GM12878 (cell line): ENCODE measurements at regions not wholly inside any gene's neighbourhood (a gene's known extent, or its start where the extent isn't known, plus 50 kb on each side); places are given as distances from the start of the nearest gene placed in this dataset.

Experiments used
- ATAC-seq: fragments of 200-7000 bp; cut with Tn5 transposase; 3 replicates; pipeline ENCODE4 v1.9.1; 2020; ENCODE audit warnings: mild to moderate bottlenecking, moderate library complexity
- BruUV-seq: library from RNA; stranded (reverse); fragments of 400-500 nt; replicated peaks from 2 replicates; lab custom pipeline; 2021; lab: Mats Ljungman, UMichigan
- CTCF ChIA-PET: fragments of 300-600 bp; sonication (Branson Sonifier 250); formaldehyde crosslinking; extraction: SDS; loops from one replicate; lab custom pipeline; 2021; ENCODE audit warnings: inconsistent platforms; lab: Yijun Ruan, JAX
- POLR2A ChIA-PET: fragments of 350-600 bp; formaldehyde crosslinking; extraction: SDS; loops from one replicate; lab custom pipeline; 2021; ENCODE audit warnings: inconsistent platforms; lab: Charles Lee
- RAD21 ChIA-PET: fragments of 300-600 bp; sonication (Branson Sonifier 250); formaldehyde crosslinking; loops from one replicate; lab custom pipeline; 2023; ENCODE audit warnings: antibody characterized with exemption; ENCODE audit not compliant: unreplicated experiment; lab: Charles Lee
- SMC1A ChIA-PET: fragments of 300-600 bp; sonication (Branson Sonifier 250); formaldehyde crosslinking; loops from one replicate; lab custom pipeline; 2023; ENCODE audit not compliant: unreplicated experiment, uncharacterized antibody; lab: Charles Lee
- DNase-seq: peaks from one replicate; pipeline ENCODE4 v3.0.0-alpha.2; 2011; ENCODE audit warnings: low read depth, low spot score
- FAIRE-seq: peaks from 3 replicates; lab custom pipeline; 2011; peaks lifted over from hg19 to GRCh38; lab: Jason Lieb, UNC
- H2AFZ ChIP-seq: 2 replicates; pipeline ENCODE4 v1.6.0; 2011; ENCODE audit warnings: low read depth, low read length, control low read depth; ENCODE audit not compliant: control insufficient read depth
- H3K27ac ChIP-seq: 2 replicates; pipeline ENCODE4 v1.5.1; 2011; ENCODE audit warnings: control low read depth; ENCODE audit not compliant: control insufficient read depth, insufficient read depth
- H3K27me3 ChIP-seq, 2 experiments: replicated peaks in 1 of 2; 2 replicates each; pipeline versions ENCODE4 v1.6.0 to v1.6.1; 2011; ENCODE audit warnings: low read length in 1 of 2; ENCODE audit not compliant: control insufficient read depth in 2 of 2, insufficient read depth in 2 of 2
- H3K36me3 ChIP-seq, 2 experiments: 2 replicates each; pipeline ENCODE4 v1.5.1; 2011; ENCODE audit warnings: low read length in 1 of 2; ENCODE audit not compliant: control insufficient read depth in 2 of 2, insufficient read depth in 2 of 2
- H3K4me1 ChIP-seq: 2 replicates; pipeline ENCODE4 v1.6.1; 2011; ENCODE audit warnings: mild to moderate bottlenecking, low read length, moderate library complexity, mixed read lengths; ENCODE audit not compliant: control insufficient read depth, insufficient read depth
- H3K4me2 ChIP-seq: 2 replicates; pipeline ENCODE4 v1.6.0; 2011; ENCODE audit warnings: control low read depth; ENCODE audit not compliant: control insufficient read depth, insufficient read depth
- H3K4me3 ChIP-seq: fragments of 200-600 bp; sonication (generic); 2 replicates; pipeline ENCODE4 v1.5.1; 2016
- H3K79me2 ChIP-seq: 2 replicates; pipeline ENCODE4 v1.6.0; 2011; ENCODE audit warnings: low read length; ENCODE audit not compliant: control insufficient read depth, insufficient read depth
- H3K9ac ChIP-seq: 2 replicates; pipeline ENCODE4 v1.8.0; 2011; ENCODE audit warnings: low read length, control low read depth, mixed read lengths; ENCODE audit not compliant: control insufficient read depth, insufficient read depth
- H3K9me3 ChIP-seq: replicated peaks from 3 replicates; pipeline ENCODE4 v1.5.1; 2011; ENCODE audit warnings: mild to moderate bottlenecking, low read length; ENCODE audit not compliant: control insufficient read depth, insufficient read depth
- H4K20me1 ChIP-seq: 2 replicates; pipeline ENCODE4 v1.6.0; 2011; ENCODE audit not compliant: control insufficient read depth, insufficient read depth
- ASH2L ChIP-seq: fragments of 300-600, 200-600 bp; sonication (generic); IDR thresholded peaks from 2 replicates; pipeline ENCODE4 v1.6.1; 2017; ENCODE audit warnings: low read depth, mild to moderate bottlenecking, borderline replicate concordance
- ATF2 ChIP-seq: IDR thresholded peaks from 2 replicates; pipeline ENCODE4 v1.6.1; 2012; ENCODE audit warnings: low read length, inconsistent platforms
- CBX5 ChIP-seq: sonication (generic); IDR thresholded peaks from 2 replicates; pipeline ENCODE4 v1.6.1; 2016; ENCODE audit warnings: low read depth, moderate library complexity, mild to moderate bottlenecking, inconsistent platforms
- CEBPB ChIP-seq, 2 experiments: fragments of 150-350 bp in 1 of 2; IDR thresholded peaks; 2 replicates each; pipeline ENCODE4 v1.6.1; 2012 to 2014; ENCODE audit warnings: low read depth in 2 of 2, low read length in 2 of 2, borderline replicate concordance in 1 of 2, inconsistent platforms in 1 of 2
- CREB1 ChIP-seq: IDR thresholded peaks from 2 replicates; pipeline ENCODE4 v1.6.1; 2012; ENCODE audit warnings: low read depth, mild to moderate bottlenecking, inconsistent platforms
- MEF2A ChIP-seq: IDR thresholded peaks from 2 replicates; pipeline ENCODE4 v1.6.1; 2011; ENCODE audit warnings: low read depth, mild to moderate bottlenecking, low read length, moderate library complexity; ENCODE audit not compliant: insufficient read depth
- MXI1 ChIP-seq: fragments of 150-350 bp; IDR thresholded peaks from 2 replicates; pipeline ENCODE4 v1.6.1; 2011; ENCODE audit warnings: low read depth, mild to moderate bottlenecking, inconsistent platforms, low read length, improper control_type of control experiment
- POU2F2 ChIP-seq: IDR thresholded peaks from 3 replicates; pipeline ENCODE4 v1.6.1; 2011; ENCODE audit warnings: low read depth, mild to moderate bottlenecking, low read length, borderline replicate concordance
- RELA ChIP-seq: fragments of 450-650 bp; IDR thresholded peaks from 2 replicates; pipeline ENCODE4 v1.8.0; 2014; ENCODE audit warnings: borderline replicate concordance; ENCODE audit not compliant: partially characterized antibody
- SREBF2 ChIP-seq: IDR thresholded peaks from 2 replicates; pipeline ENCODE4 v1.6.1; 2012; ENCODE audit warnings: mild to moderate bottlenecking, low read length
- ZNF592 ChIP-seq: fragments of 450-650 bp; IDR thresholded peaks from 2 replicates; pipeline ENCODE4 v1.6.1; 2017; ENCODE audit warnings: mild to moderate bottlenecking, moderate library complexity
- WGBS: methylation state at CpG from one replicate; pipeline ENCODE4 v1.1.6; 2016; ENCODE audit warnings: low lambda C conversion rate; ENCODE audit not compliant: insufficient replicate concordance, insufficient coverage; ENCODE audit errors: missing lambda C conversion rate; 5-methylcytosine and 5-hydroxymethylcytosine counted together
- in situ Hi-C: fragments of 300-500 bp; cut with MboI; formaldehyde crosslinking; loops from 9 replicates; pipeline ENCODE4 v1.14.3; 2018; ENCODE audit warnings: mixed read lengths
- intact Hi-C: fragments of 100-400 bp; cut with micrococcal nuclease; formaldehyde crosslinking; loops from one replicate; pipeline ENCODE4 v1.14.2; 2022; ENCODE audit not compliant: unreplicated experiment
- TF ChIP-seq, protein P1 (sequence below): IDR thresholded peaks from 2 replicates; pipeline ENCODE4 v1.6.1; 2012; ENCODE audit warnings: low read depth, low read length, improper control_type of control experiment
- TF ChIP-seq, protein P2 (sequence below): IDR thresholded peaks from 2 replicates; pipeline ENCODE4 v1.6.1; 2011; ENCODE audit warnings: mild to moderate bottlenecking, low read depth, low read length, moderate library complexity; ENCODE audit not compliant: insufficient replicate concordance

DNA sequence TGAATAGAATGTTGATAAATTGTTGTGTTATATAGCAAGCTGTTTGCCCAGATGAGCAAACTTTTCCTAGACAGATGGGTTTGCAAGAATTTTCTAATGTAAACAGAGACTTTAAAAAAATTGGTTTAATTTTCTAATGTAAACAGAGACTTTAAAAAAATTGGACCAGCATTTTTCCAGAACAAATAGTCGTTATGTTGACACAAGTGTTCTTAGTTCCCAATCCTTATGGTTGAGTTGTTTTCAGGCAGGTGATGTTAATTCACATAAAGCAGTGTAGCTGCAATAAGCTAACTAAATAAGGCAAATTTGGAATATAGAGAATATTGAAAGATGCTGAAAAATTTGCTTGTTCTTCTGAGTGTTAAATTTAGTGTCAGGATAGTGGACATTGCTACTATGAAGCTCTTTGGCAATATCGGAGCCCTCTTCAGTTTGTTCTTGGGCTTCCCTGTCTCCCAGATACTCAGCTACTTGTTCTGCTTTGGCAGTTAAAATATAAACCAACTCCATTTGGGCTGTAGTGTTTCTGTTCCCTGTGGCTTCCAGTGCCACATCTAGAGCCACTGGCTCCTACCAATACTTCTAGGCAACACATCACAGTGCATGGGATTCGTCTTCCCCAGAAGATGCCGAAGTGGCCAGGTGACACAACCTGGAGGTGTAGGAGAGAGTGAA lies 105.7 kb downstream of the DYNAP start:
- no TSS peak for BruUV-seq
- CTCF ChIA-PET: no interaction called here
- Histone ChIP-seq H4K20me1 (no peaks in the 10 kb centered on the region), H3K79me2 (no peaks in the 10 kb centered on the region), H3K4me1 (no peaks in the 10 kb centered on the region), H2AFZ (no peak overlapping the region), H3K4me3 (no peak overlapping the region), H3K27ac (no peak overlapping the region), H3K9ac (no peak overlapping the region), H3K27me3 (no peaks in the 10 kb centered on the region; a peak in 1 of 4 replicates), H3K36me3 (no peaks in the 10 kb centered on the region), H3K4me2 (no peak overlapping the region), H3K9me3 (no peaks in the 10 kb centered on the region)
- TF ChIP-seq SREBF2 (no peak), POU2F2 (no peak), MXI1 (no peak), CBX5 (no peak), ATF2 (no peak), CEBPB (IDR thresholded peaks at IDR 0.05; ENCODE audit: borderline replicate concordance in 1 of 2, low read depth in 2 of 2, low read length in 2 of 2) (no peak), MEF2A (no peak), ZNF592 (no peak), RELA (no peak), ASH2L (no peak), CREB1 (no peak)
- TF ChIP-seq, protein P1, sequence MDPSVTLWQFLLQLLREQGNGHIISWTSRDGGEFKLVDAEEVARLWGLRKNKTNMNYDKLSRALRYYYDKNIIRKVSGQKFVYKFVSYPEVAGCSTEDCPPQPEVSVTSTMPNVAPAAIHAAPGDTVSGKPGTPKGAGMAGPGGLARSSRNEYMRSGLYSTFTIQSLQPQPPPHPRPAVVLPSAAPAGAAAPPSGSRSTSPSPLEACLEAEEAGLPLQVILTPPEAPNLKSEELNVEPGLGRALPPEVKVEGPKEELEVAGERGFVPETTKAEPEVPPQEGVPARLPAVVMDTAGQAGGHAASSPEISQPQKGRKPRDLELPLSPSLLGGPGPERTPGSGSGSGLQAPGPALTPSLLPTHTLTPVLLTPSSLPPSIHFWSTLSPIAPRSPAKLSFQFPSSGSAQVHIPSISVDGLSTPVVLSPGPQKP: no peak
- TF ChIP-seq, protein P2, sequence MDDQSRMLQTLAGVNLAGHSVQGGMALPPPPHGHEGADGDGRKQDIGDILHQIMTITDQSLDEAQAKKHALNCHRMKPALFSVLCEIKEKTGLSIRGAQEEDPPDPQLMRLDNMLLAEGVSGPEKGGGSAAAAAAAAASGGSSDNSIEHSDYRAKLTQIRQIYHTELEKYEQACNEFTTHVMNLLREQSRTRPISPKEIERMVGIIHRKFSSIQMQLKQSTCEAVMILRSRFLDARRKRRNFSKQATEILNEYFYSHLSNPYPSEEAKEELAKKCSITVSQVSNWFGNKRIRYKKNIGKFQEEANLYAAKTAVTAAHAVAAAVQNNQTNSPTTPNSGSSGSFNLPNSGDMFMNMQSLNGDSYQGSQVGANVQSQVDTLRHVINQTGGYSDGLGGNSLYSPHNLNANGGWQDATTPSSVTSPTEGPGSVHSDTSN: no peak
- SMC1A ChIA-PET: no interaction called here
- FAIRE-seq (no peak), DNase-seq (no peak), ATAC-seq (no peak)
- WGBS: 26% methylated on average over 4 of the region's 4 CpGs
- in situ Hi-C loops (loop anchor here (25.0 kb wide), 1 partner anchor 1891 kb away; no protein-coding TSS in a partner anchor), intact Hi-C loops (no loop called here)
- POLR2A ChIA-PET: no interaction called here
- RAD21 ChIA-PET: no interaction called here
